Activated CD8-positive, alpha-beta memory T cell treated with anti-CD3 and anti-CD28 coated beads, Interleukin-2, amount 50 U/mL, for 24 hours (primary cell): ENCODE measurements at regions not wholly inside any gene's neighbourhood (a gene's known extent, or its start where the extent isn't known, plus 50 kb on each side); places are given as distances from the start of the nearest gene placed in this dataset.
"Not testable (repeated sequence)": the region's sequence is repeated elsewhere in the genome, so short reads cannot be mapped to it uniquely, and the experiment has no call there.

Experiments
- DNase-seq: peaks from one replicate; pipeline ENCODE4 v3.0.0-alpha.2; 2020; ENCODE audit errors: extremely low read depth

GRCh38 chr11:103584720-103585119, 451.7 kb upstream of the DDI1 start:
- DNase-seq, result no peak

- no peak for DNase-seq
Measured at GRCh38 chr11:103585401-103585800, 451.0 kb upstream of the DDI1 start.

GRCh38 chr11:103585911-103586310, 450.5 kb upstream of the DDI1 start:
- DNase-seq, result no peak

DNA sequence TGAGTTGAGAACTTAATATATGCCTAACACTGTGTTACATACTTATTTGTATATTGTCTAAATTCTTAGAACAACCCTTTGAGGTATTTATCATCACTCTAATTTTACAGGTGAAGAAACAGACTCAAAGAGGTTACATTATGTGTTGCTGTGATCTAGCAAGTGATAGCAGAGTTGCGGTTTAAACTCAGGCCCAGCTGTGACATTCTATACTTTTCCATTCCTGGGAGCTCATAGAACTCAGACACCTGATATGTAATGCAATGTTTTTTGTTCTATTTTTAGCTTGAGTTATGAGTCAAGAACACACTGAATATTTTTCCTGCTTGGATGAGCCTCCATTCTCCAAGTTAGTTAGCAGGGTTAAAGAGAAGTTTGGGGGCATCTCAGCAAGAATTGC, 449.7 kb upstream of the DDI1 start:
- no peak for DNase-seq

DNA sequence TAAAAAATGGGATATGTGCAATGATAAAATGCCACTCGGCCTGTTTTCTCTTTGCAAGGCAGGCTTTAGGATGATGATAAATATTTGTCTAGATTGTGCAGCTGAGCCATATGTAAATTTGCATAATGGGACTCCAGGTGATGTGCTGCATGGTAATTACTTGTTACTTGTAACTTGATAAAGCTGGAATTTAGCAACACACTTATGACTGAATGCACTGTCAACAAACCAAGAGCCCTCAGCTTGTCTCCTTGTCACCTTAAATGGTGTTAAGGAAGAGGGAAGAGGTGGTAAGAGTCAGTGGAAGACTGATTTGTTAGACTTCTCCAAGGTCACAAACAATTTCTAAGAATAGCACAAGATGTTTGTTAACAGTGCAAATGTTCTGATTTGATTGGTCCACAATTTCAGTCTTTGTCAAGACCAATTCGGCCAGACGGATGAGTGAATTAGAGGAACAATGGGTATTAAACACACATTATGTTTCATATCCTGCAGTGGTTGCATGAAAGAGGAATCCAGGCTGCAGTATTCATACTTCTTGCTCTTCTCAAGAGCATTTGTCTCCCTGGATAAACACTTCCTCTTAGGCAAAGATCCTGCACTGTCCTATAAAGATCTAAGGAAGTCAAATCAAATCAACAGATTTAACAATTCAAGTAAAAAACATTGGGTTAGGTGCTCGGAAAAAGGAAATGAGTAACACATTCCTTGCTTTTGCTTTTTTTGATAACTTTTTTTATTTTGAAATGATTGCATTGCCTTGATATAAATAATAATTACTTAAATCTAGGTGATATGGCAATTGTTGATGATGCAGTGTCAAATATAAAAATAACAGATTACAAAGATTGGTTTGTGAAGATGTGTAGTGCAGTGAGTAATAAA, 448.3 kb upstream of the DDI1 start:
- DNase-seq, result no peak

DNA sequence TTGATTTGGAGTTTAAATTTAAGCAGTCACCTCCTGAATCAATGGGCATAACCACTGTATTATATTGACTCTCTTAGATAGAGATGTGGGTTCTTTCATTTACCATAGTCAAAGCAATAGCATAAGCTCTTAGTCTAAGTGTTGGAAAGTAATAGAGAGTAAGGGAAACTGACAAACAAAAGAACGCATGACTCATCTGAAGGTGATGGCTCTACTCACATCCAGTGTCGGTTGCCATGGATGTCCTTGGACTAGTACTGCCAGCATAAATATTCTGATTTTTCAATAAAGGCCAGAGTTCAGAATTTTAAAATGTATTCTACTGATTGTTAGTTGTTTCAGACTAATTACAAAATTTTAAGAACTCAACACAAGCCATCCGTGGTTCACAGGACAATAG, 444.9 kb upstream of the DDI1 start:
- DNase-seq, result no peak

- DNase-seq, result no peak
Measured at GRCh38 chr11:103594283-103594682, 442.2 kb upstream of the DDI1 start.

DNA sequence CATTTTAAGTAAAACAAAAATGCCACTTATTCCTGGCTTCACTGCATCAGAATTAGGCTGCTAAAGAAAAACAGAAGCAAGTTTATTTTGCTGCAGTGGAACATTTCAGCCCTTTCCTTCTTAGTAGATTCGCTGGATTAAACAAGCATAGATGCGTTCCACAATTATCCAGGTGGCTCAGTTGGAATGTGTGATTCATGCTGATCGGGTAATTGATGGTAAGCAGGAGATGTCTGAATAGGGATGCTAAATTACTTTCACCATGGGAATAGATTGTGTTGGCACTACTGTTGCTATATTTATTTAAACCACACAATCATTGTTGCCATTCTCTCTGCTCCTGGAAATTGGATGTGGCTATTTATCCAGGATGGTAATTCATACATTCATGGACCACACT, 440.1 kb upstream of the DDI1 start:
- DNase-seq, result no peak

GRCh38 chr11:103601225-103601846, 435.1 kb upstream of the DDI1 start:
- no peak for DNase-seq

GRCh38 chr11:103602840-103603239, 433.6 kb upstream of the DDI1 start:
- no peak for DNase-seq

DNA sequence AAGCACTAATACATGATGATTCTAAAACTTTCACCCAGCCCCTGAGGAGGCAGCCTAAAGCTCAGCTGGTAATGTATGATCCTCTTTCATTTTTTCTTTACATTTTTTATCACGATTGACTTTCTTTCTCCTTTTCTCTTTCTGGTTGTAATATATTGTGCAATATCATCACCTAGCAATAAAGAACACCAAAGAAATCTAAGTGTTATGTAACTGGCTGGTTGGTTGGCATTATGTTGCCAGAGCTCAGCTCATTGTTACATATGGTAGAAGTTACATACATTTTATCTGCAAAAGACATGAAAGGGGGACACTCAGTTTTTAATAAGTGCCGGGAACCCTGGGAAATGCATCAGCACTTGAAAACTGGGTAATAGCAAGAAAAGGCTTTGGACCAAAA, 432.1 kb upstream of the DDI1 start:
- no peak for DNase-seq

GRCh38 chr11:103608566-103608965, 427.9 kb upstream of the DDI1 start:
- DNase-seq, result no peak

- DNase-seq, result no peak
Measured at GRCh38 chr11:103609117-103610066, 427.0 kb upstream of the DDI1 start.

GRCh38 chr11:103610435-103610834, 426.0 kb upstream of the DDI1 start:
- no peak for DNase-seq

GRCh38 chr11:103611526-103612260, 424.7 kb upstream of the DDI1 start:
- DNase-seq, result not testable (repeated sequence)

DNA sequence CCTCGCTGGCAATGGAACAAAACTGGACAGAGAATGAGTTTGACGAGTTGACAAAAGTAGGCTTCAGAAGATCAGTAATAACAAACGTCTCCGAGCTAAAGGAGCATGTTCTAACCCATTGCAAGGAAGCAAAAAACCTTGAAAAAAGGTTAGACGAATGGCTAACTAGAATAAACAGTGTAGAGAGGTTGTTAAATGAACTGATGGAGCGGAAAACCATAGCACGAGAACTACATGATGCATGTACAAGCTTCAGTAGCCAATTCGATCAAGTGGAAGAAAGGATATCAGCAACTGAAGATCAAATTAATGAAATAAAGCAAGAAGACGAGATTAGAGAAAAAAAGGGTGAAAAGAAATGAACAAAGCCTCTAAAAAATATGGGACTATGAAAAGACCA, 424.0 kb upstream of the DDI1 start:
- not testable (repeated sequence) for DNase-seq

GRCh38 chr11:103616586-103616985, 419.9 kb upstream of the DDI1 start:
- DNase-seq, result not testable (repeated sequence)

DNA sequence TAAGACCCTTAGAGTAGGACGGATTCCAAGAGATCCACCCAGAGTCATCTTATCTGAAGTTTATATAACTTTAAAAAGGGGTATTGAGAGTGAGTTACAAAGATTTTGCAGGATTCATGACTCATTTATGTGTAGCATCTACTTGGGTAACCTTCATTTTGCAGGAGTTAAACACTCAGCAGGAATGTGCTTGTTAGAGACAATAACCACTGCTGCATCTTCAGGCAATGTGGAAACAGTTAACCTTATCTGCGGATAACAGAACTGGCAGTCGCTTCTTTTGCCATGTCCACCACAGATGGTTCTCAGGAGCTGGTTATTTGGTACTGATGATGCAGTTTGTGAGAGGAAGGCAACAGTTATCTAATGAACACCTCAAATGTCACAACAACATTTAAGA, 417.9 kb upstream of the DDI1 start:
- no peak for DNase-seq

- no peak for DNase-seq
Measured at GRCh38 chr11:103619480-103619879, 417.0 kb upstream of the DDI1 start.

- no peak for DNase-seq
Measured at GRCh38 chr11:103619938-103620337, 416.5 kb upstream of the DDI1 start.

- no peak for DNase-seq
Measured at GRCh38 chr11:103622296-103622695, 414.1 kb upstream of the DDI1 start.

DNA sequence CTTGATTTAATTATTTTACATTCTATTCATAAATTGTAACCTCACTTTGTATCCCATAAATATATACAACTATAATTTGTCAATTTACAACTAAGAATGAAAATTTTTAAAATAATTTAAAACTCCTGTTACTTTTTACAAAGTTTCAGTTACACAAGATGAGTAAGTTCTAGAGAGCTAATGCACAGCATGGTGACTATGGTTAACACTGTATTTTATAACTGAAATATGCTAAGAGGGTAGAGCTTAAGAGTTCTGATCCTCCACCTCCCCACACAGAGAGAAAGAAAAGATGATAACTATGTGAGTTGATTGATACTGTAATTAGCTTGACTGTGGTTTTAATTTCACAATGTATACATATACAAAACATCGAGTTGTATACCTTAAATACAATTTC, 412.5 kb upstream of the DDI1 start:
- DNase-seq, result no peak
